CD4-positive, alpha-beta T cell treated with Interleukin-17A for 1 hour (primary cell): ENCODE measurements at regions not wholly inside any gene's neighbourhood (a gene's known extent, or its start where the extent isn't known, plus 50 kb on each side); places are given as distances from the start of the nearest gene placed in this dataset.

Source experiments
- DNase-seq: peaks from one replicate; pipeline ENCODE4 v3.0.0-alpha.2; 2020

DNA sequence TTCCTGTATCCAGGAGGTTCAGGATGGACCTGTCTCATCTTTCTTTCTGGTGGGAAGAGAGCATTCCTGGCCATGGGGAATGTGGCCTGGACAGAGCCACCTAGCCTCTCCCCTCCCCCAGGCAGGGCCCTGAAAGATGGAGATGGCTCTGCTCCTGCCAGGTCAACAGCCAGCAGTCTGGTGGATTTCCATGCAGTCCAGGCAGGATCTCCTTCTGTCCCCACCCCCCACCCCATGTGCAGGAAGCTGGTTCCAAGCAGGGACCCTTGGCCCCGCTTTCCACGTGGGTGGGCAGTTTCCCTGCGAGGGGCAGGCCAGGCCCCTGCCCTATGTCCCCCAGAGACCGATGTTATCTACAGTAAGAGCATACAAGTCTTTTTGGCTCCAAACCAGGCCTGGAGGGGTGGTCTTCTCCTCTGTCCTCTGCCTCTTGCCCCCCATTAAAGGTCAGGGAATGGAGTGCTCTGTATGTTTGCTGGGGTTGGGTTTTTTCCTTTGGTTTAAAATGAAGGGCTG is 240.5 kb downstream of the SEC14L1 start:
- DNase-seq: no peak

DNA sequence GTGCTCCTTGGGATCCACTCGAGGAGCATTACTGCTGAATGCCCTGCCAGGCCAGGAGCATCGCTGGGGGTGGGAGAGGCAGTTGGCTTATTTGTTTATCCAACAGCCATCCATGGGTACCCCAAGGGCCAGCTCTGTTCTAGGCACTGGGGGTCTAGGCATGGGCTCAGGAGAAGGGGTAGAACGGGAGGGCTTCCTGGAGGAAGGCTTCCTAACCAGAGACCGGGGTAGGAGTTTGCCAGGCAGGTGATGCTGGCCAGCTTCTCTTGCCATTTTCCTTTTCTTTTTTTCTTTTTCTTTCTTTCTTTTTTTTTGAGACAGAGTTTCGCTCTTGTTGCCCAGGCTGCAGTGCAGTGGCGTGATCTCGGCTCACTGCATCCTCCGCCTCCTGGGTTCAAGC is 241.0 kb downstream of the SEC14L1 start:
- no peak for DNase-seq

DNA sequence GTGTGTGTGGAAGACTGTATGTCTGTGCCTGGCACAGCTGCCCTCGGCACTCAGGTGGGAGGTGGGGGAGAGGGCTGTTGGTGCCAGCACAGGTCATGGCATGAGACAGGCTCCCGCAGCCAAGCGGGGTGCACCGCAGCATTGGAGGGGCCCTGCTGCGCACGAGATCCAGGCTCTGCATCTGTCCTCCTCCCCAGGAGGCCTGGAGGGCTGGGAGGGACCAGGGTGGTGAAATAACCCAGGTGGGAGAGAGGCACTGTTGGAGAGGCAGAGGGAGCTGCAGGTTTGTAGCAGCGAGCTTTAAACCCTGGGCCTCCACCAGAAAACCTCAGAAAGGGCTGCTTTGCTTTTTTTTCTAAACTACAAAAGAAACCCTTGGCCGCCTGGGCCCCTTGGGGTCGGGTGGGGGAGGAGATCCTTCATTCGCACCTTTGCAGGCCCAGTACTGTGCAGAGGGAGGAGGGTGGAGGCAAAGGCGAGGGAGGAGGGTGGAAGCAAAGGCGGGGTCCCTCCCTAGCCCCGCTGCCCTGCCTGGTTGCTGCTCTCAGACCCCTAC is 241.7 kb downstream of the SEC14L1 start:
- peak; percentile 71 for DNase-seq

DNA sequence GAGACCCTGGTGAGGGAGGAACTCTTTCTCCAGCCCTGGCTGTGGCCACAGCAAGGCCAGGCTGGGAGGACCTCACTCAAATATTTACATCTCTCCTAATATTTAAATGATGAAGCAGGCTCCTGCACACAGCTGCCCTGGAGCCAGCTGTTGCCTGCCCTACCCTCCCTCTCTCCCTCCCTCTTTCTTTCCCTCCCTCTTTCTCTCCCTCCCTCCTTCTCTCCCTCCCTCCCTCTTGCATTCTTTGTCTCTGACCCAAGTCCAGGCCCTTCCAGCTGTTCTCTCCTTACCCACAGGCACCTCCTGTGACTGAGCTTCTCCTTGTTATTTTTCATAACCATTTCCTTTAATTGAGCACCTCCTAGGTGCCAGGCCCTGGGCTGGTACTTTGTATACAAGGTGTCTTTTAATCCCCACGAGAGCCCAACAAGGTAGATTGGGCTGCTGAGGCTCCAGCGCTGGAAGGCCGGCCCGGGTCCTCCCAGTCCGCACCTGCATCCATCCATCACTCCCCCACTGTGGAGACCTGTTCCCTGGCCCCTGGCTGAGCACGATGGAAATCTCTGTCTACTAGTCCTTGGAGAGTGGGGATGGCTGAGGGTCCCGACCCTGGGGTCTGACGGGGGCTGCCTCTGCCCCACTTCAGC is 242.3 kb downstream of the SEC14L1 start:
- DNase-seq: no peak

DNA sequence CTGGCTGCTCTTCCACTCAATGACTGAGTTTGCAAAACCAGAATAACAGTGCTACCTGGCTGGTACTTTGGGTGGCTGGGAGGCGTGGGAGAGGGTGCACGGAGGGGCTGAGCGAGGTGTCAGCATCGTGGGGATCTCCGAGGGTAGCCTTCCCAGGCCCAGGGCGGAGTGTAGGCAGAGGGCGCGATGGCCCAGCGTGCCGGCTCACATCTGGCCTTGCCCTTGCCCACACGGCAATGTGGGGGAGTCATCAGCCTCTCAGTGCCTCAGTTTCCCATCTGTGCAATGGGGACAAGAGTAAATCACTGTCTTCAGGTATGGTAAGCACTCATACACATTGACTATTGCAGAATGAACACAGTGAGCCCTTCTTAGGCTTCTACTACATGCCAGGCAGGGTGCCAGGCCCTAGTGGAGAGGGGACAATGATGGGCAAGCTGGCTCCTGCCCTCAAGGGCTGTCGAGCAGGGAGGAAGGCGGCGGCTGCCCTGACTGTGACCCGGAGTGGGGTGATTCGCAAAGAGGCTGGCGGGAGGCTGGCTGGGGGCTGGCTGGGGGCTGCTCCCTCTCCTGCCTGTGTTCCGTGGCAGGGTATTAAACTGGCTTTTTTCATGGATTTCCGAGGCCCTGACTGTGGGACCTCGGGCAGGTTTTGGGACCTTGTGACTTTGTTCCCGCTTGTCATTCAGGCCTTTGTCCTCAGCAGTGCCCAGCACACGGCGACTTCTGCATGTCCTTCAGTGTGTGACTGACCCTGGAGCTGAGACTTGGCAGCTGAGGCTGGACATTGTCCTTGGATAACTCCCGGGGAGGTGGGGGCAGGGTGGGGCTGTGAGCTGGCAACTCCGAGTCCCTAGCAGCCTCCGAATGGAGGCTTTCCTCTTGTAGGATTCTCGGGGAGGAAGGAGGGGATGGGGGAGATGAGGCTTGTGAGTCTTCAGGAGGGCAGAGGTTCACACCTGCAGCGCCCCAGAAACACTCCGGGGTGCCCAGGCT is 243.1 kb downstream of the SEC14L1 start:
- no peak for DNase-seq

DNA sequence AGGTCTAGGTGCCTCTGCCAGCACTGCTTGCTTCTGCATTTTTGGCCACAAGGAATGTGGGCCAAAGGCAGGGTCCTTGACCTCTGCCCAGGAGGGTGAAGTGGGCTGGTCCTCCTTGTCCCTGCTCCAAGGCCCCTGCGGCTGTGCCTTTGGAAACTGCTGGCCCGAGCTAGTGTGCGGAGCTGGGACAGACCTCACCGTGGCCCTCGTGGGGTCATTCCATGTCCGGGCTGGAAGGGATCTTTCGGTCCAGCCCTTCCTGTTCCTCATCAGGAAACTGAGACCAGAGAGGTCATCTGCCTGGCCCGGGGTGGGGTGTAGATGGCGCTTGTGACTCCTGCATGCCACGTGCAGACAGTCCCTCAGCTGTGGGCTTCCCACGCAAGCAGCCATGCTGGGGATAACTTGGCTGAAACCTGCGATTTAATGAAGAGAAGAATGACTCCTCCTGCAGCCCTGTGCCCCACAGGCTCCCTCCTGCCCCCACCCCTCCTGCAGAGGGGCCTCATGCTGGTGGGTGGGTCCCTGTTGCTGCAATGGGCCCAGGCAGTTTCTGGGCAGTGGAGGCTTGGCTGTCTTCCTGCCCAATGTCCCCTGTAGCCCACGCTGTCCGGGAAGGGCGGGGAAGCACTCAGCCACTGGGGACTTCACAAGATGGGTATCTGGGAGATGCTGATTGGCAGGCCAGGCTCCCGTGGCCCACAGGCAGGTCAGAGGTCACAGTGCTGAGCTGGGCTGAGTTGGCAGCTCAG is 245.2 kb downstream of the SEC14L1 start:
- DNase-seq: no peak

DNA sequence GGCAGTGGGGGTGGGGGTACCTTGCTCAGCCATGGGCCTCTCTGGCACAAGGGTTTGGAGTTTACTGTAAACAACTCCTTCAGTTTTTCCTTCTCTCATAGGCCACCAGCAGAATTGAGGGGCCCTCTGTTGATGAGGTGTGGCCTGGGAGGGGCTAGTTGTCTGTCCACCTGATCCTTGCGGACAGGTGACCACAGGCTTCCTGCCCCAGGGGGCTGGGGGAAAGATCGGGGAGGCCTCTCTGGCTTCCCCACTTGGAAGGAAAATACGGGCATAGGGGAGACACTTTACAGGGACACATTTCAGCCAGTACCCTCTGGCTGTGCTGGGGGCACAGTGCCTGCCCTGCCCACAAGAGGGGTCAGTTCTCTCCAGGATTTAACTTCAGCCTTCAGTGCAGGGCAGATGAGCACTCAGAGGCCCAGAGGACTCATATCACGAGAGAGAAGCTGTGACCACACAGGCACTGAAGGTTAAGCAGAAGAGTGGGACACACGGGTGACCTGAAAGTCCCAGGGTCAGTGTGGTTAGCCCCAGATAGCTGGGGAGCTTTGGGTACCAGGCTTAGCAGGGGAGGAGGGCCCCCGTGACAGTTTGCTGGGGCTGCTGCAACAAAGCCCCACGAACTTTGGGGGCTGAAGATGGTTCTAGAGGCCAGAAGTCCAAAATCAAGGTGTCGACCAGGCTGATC is 245.9 kb downstream of the SEC14L1 start:
- DNase-seq: no peak

DNA sequence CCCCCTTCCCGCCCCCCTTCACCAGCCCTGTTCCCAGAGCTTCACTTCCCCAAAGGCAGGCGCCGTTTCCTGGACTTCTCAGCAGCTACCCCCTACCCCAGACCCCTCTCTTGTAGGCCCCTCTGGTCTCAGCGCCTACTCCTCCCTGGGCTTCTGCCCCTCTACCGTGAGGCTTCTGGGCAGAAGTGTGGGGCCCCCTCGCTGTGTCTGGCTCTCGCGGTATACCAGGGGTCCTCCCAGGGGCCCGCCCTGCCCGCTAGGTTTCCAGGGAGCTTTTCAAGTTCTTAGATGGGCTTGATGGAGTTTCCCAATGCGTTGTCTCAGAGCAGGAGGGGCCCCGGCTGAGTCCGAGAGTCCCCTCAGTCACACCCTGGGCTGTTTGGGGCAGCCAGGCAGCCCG is 247.1 kb downstream of the SEC14L1 start:
- no peak for DNase-seq

DNA sequence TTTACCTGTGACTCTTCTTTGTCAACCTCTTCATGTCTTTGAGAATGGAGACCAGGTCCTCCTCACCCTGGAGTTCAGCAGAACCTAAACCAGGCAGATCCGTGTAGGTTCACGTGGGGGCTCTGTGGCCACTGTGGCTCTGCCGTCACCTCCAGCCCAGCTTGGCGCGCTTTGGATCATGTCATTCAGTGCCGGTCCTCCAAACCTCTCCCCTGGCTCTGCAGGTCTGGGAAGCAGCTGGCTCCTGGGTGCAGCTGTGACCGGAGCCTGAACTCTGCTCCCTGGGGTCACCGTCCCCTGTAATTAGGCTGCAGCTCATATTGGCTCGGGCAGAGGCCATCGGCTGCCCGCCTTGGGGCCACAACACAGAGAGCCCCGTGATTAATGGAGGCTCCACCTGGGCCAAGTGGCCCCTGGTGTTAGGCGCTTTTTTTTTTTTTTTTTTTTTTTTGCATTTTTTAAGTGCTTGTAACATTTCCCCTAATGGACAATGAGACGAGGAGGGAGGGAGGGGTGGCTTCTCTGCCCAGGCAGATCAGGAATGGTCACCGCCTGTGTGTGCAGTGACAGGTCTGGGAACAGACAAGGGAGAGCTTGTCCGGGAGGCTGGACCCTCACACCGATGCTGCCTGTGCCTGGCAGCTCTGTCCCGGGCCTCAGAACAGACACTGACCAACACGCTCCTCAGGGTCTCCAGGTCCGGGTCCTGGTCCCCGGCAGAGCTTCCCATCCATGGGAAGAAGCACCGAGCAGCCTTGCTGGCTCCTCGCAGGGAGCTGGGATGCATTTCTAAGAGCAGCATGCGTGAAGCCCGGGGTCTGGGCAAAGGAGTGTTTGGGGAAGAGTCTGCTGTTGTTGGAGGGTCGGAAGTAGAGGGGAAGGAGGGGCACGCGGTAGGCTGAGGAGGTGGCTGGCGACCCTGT is 247.9 kb downstream of the SEC14L1 start:
- no peak for DNase-seq

DNA sequence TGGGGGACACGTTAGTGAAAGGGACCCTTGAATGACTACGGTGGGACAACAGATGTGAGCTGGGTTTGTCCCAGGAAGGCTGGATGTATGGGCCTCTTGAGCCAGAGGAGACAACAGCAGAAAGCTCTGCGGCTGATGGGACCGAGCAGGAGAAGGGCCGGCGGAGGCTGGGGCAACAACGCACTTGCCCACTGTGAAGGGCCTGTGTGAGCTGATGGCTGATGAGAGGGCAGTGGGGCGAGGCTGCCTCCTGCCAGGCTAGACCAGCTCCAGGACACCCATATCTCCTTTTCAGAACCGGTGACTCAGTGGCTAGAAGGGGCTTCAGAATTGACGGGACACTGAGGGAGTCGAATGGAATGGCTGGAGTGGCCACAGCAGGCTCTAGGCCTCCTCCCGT is 250.1 kb downstream of the SEC14L1 start:
- DNase-seq: no peak

DNA sequence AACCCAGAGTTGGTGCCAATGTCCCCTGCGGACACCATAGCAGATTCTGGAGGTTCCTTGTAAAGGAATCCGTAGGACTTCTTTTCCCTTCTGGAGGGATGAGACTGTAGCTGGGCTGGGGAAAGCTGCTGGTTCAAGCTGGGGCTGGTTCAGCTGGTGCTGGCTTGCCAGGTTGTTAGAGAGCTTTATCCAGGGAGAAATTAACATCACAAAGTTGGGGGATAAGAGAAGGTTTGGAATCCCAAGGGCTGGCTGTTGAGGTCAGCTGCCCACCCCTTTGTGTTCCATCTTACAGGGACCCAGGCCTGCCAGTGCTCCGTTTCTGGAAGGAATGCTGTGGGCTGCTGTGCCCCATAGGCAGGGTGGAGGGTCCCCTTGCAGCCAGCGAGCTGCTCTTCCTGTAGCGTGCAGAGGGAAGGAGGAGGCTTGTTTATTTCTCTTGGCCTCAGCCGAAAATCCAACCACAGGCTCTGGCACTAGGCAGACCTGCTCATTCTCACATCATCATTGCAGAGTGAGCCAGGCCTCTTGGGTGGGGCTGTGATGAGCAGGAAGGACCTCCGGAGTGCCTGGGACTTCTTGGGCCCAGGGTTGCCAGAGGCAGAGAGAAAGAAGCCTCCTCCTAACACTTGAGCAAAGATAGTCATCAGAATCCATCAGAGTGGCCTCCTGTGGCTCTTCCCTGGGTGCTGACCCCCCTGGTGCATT is 251.1 kb downstream of the SEC14L1 start:
- DNase-seq: peak; percentile 37

DNA sequence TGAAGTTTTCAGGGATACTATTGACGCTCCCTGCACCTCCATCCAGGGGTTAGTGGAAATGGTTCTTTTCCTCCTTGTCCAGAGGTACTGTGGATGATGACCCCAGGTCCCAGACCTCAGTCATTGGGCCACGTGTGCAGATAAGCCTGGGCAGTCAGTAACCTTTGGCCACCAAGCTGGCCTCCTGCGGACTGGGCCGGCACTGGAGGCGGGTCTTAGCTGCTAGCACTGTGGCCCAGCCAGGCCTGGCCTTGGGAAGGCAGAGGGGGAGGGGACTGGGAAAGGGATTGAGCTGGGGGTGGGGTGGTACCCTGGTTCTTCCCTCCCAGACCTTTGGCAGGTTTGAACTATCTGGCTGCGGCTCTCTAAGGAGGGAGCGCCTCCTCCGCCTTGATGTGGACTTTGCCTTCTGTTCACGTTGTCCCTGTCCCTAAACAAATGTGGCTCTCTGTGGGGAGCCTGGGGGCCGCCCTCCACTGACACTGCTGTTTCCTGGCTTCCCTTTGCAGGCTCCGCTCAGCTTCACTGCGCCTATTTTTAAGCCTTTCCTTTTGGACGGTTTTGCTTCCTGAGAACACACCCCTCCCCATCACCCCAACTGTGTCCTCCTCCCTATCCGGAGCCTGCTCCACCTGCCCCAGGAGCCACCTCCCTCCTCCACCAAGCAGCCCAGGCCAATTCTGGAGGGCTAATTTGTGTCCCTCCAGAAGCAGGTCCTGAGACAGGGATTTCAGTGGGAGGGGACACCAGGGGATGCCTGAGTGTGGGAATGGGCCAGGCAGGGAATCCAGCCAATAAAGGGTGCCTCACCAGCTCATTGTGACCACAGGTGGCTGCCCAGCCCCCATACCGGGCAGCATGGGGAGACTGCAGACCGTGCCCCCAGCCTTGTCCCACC is 251.9 kb downstream of the SEC14L1 start:
- no peak for DNase-seq

DNA sequence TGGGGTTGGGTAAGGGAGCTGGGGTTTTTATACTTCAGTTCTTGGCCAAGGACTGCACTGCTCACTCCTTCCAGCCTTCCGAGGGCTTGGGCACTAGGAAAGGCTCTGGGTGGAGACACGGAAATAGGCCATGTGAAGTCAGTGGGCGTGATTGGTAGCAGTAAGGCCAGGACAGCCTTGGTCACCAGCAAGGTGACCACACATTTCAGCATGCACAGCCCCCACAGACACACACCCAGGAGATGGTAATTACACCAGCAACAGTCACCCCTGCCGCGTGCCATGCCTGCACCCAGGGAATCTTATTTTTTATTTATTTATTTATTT is 252.5 kb downstream of the SEC14L1 start:
- no peak for DNase-seq

DNA sequence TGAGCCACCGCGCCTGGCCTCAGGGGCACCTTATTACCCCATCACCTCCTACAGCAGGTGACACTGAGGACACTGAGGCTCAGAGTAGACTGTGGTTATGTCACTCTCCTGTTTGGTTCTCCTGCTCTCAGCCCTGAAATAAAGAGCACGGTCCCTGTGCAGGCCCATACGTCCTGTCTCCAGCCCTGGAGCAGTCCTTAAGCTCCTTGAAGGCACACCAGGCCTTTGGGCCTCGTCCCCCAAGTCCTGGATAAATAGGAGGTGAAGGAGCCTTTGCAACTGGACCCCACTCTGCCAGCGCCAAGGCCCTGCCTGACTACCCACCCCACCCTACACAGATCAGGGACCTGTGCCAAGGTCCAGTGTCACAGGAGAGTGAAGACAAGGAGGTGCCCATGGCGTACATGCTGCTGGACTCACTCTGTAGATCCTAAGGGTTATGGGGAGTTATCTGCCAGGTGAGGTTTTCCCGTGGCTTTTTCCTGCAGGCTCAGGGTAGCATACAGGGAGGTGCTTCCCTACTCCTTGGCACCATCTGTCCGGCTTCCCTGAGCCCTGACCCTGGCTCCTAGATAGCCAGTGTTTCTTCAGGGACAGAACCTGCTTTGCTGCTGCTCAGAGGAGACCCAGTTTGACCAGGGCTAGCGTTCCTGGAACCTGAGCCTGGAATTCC is 253.2 kb downstream of the SEC14L1 start:
- no peak for DNase-seq

DNA sequence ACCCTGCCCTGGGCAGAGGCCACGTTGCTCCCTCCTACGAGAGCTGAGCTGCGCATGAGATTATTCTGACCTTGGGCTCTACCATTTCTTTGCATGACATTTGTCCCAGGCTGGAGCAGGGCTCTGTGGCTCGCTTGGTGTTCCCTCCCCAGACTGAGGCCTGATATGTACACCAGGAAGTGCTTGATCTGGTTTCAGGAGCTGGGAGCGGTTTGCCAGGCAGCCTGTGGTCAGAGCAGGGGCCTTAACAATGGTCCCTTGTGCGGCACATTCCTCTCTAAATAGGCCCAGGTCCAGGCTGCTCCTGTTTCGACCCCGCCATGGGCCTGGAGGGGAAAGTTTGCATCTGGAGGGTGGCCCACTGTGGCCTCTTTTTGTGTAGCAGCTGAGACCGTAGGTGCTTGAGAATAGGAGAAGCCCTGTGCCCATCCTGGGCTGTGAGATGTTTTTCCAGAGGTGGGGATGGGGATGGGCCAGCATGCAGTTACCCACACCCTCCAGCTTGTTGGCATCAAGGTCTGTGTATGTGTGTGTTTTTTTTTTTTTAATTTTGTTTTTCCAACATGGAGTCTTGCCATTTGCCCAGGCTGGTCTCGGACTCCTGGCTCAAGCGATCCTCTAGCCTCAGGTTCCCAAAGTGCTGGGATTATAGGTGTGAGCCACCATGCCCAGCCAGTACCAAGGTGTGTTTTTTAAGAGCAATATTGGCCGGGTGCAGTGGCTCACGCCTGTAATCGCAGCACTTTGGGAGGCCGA is 253.9 kb downstream of the SEC14L1 start:
- no peak for DNase-seq

DNA sequence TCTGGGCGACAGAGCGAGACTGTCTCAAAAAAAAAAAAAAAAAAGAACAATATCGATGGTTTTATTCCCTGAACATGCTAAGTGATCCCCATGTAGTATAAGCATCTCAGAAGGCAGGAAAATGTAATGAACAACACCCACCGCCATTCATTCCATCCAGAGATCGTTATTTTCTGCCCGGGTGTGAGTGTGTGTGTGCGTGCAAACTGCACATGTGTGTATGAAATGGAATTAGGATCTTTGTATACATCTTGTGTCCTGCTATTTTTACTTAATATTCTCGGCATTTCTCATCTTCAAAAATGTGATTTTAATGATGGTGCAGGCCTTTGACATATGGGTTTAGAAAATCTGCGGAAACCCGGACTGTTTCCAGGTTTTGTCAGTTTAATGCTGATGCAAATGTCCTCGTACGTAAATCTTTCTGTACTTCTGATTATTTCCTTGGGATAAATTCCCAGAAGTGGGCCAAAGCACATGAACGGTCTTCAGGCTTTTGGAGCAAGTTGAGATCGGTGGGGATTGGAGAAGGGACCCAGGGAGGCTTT is 254.8 kb downstream of the SEC14L1 start:
- DNase-seq: no peak

DNA sequence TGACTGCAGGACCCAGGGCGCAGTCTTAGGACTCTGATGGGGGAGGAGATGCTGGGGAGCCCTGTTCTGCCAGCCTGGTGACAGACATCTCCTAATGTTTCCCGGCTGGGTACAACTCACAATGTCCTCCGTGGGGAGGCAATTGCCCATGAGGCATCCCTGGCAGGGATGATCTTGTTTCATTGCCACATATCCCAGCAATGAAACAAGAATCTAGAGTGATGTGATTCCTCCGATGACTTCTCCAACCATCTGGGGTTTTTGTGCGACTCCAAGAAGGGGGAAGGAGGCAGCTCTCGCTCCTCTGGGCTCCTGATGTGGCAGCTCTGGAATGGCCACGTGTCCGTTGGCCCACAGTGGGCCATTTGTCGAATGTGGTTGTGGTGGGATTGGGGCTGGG is 255.8 kb downstream of the SEC14L1 start:
- no peak for DNase-seq

DNA sequence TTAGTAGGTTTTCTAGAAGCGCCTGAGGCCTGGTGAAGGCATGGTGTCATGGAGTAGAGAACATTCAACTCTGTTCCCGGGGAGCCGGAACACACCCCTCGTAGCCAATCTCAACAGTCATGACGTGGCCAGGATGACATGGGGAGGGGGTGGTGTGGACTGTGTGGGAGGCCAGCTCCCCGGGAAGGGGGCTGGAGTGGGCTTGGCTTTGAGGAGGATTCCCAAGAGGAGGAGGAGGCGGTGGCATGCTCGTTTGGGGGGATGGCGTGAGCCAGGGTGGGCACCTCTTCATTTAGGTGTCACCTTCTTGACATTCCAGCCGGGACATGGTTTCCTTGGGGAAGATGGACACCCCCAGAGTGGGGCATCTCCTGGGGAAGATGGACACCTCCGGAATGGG is 257.5 kb downstream of the SEC14L1 start:
- DNase-seq: no peak
